Right renal pelvis (tissue), 4 donors: ENCODE measurements at regions not wholly inside any gene's neighbourhood (a gene's known extent, or its start where the extent isn't known, plus 50 kb on each side); places are given as distances from the start of the nearest gene placed in this dataset.

ENCODE experiments used
- DNase-seq, 4 donors: peaks; one replicate each; pipeline ENCODE4 v3.0.0-alpha.2; 2013; ENCODE audit warnings: low read depth in 4 of 4, low spot score in 3 of 4, missing footprints in 1 of 4

GRCh38 chr13:85254641-85255040, 544.6 kb downstream of the SLITRK6 start:
- no peak for DNase-seq

DNA sequence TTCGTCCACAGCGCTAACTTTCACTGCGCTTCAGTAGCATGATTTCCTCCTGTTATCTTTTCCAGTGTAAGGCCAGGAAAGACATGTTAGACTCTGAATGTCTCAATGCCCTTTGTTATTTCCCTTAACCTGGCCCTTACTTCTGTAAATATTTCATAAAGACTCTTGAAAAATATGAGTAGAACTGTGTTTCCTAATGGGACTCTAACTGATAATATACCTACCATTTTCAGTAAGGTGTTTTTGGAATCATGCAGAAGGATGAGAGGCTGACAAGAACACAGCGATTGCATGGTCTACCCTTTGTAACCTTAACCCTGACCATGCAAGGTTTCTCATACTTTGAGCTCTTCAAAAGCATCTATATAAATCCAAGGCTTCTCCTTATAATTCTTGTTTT, 550.1 kb downstream of the SLITRK6 start:
- no peak for DNase-seq

DNA sequence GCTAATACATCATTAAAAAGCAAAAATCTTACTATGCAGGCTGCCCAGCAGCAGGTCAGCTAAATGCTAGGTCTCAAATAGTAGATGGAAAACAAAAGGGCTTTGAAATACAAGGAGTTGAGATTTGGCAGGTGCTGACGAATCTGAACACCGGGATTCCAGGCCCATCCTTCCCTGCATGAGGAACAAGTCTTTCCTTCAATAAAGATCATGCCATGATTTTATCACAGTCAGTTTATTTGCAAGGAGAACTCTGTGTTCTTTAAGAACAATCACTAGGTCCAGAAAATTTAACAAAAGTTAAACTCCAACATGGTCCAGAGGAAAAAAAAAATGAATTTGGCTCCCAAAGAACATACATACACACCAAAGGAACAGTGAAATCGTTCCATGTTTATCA, 551.4 kb downstream of the SLITRK6 start:
- no peak for DNase-seq

GRCh38 chr13:85243831-85244230, 555.4 kb downstream of the SLITRK6 start:
- DNase-seq = no peak

- DNase-seq = no peak
Observed at GRCh38 chr13:85241060-85241459, 558.2 kb downstream of the SLITRK6 start.

DNA sequence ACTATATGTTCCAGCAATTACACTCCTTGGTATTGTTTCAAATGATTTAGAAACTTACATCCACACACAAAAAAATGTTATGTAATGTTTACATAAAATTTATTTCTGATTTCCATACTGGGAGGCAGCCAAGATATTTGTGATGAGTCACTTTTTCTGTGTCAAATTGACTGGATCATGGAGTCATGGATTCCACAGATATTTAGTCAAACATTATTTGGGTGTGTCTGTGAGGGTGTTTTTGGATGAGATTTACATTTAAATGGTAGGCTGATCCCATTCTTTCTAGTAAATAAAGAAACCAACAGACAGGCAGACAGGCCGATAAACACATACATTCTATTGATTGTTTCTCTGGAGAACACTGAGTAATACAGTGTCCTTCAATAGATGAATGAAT, 562.8 kb downstream of the SLITRK6 start:
- no peak for DNase-seq

DNA sequence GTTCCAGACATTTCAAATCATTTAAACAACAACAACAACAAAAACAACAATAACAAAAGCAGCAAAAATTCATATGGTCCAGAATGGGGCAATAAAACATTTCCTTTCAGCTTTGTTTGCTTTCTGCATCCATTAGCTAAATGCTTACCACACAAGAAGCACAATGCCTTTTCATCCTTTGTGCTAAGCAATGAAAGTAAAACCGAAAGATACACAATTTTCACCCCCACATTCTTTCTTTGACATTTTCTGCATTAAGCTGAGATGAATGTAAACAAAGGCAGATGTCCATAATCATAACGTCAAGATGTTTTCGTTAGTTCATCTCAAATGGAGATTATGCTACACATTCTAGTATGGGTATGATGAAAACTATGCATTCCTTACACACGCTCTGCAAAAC, 568.5 kb downstream of the SLITRK6 start:
- DNase-seq = peak in 3 of 4 donors; percentile 10 to 40 (median 31)

- DNase-seq = no peak
Observed at GRCh38 chr13:85228692-85229091, 570.5 kb downstream of the SLITRK6 start.

- DNase-seq = no peak
Observed at GRCh38 chr13:85223883-85224656, 575.1 kb downstream of the SLITRK6 start.

DNA sequence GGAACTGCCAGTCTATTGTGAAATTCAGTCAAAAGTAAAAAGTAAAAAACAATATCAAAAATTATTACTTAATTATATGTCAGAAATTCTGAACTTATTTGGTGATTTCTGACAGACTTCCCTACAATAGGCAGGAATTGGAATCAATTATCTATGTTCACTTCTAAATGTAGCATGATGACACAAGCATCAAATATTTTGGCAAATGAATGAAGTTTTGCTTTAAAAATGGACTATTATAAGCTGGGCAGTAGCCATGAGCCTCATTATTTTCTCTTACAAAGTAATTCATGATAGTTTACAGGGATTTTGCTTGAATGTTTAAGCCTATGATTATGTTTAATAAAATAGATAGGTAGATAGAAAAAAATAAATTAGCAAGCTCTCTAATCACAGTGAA, 582.6 kb downstream of the SLITRK6 start:
- no peak for DNase-seq

GRCh38 chr13:85212692-85213091, 586.5 kb downstream of the SLITRK6 start:
- no peak for DNase-seq

DNA sequence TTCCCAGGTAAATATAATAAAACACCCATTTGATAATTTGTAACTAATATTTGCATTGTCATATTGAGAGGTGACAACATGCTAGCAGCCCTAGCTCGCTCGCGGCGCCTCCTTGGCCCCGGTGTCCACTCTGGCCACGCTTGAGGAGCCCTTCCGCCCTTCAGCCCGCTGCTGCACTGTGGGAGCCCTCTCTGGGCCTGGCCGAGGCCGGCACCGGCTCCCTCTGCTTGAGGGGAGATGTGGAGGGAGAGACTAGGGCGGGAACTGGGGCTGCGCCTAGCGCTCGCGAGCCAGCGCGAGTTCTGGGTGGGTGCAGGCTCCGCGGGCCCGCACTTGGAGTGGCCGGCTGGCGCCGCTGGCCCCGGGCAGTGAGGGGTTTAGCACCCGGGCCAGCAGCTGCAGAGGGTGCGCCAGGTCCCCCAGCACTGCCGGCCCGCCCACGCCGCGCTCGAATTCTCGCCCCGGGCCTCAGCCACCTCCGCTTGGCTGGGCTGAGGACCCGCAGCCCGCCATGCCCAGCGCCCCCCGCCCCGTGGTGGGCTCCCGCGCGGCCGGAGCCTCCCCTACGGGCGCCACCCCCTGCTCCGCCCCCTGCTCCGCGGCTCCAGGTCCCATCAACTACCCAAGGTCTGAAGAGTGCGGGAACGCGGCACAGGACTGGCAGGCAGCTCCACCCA, 594.4 kb downstream of the SLITRK6 start:
- no peak for DNase-seq

DNA sequence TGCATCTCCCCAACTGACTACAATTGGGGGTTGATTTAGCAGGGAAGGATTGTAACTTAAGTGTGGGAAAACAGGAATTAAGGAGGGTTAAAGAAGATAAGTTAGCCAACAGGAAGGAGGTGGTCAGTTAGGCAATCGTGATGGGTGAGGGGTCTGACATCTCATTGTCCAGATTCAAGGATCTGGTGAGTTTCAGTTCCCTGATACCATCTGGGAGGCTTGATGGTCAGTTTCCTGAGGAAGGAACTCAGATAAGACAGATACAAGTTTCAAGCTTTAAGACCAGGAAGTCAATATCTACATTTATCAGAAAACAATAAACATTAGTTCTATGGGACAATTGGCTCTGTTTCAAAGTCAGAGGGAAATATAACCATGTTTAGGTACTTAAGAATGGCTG, 601.8 kb downstream of the SLITRK6 start:
- no peak for DNase-seq

DNA sequence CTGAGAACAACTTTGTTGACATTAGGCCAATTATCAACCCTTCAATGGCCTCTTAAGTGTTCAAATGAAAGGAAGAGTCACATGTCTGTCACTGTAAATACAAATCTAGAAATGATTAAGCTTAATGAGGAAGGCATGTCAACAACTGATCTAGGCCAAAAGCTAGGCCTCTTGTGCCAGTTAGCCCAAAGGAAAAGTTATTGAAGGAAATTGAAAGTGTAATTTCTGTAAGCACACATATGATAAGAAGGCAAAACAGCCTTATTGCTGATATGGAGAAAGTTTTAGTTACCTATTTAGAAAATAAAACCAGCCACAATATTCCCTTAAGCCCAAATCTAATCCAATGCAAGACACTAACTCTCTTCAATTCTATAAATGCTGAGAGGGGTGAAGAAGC, 604.7 kb downstream of the SLITRK6 start:
- DNase-seq = no peak

- no peak for DNase-seq
Observed at GRCh38 chr13:85191996-85192718, 607.1 kb downstream of the SLITRK6 start.

- no peak for DNase-seq
Observed at GRCh38 chr13:85186356-85187045, 612.7 kb downstream of the SLITRK6 start.

- no peak for DNase-seq
Observed at GRCh38 chr13:85174291-85174690, 624.9 kb downstream of the SLITRK6 start.

GRCh38 chr13:85170372-85170771, 628.8 kb downstream of the SLITRK6 start:
- DNase-seq = no peak

GRCh38 chr13:85166891-85167290, 632.3 kb downstream of the SLITRK6 start:
- no peak for DNase-seq

- DNase-seq = no peak
Observed at GRCh38 chr13:85163063-85163462, 636.2 kb downstream of the SLITRK6 start.

- no peak for DNase-seq
Observed at GRCh38 chr13:85148009-85148408, 651.2 kb downstream of the SLITRK6 start.
